HS-27A (cell line): ENCODE measurements at regions not wholly inside any gene's neighbourhood (a gene's known extent, or its start where the extent isn't known, plus 50 kb on each side); places are given as distances from the start of the nearest gene placed in this dataset.

Experiments
- DNase-seq: peaks from one replicate; pipeline ENCODE4 v3.0.0-alpha.2; 2012; ENCODE audit warnings: low read depth, missing footprints

- no peak for DNase-seq
Measured at GRCh38 chr13:50685956-50686355, 157.5 kb downstream of the DLEU7 start.

- no peak for DNase-seq
Measured at GRCh38 chr13:50686551-50686950, 156.9 kb downstream of the DLEU7 start.

- no peak for DNase-seq
Measured at GRCh38 chr13:50687545-50687944, 155.9 kb downstream of the DLEU7 start.

GRCh38 chr13:50690006-50690405 lies 153.5 kb downstream of the DLEU7 start:
- DNase-seq: no peak

GRCh38 chr13:50691176-50691680 lies 152.3 kb downstream of the DLEU7 start:
- no peak for DNase-seq

- DNase-seq: no peak
Measured at GRCh38 chr13:50691681-50692263, 151.7 kb downstream of the DLEU7 start.

- DNase-seq: no peak
Measured at GRCh38 chr13:50692396-50692915, 151.0 kb downstream of the DLEU7 start.

GRCh38 chr13:50693727-50694126 lies 149.8 kb downstream of the DLEU7 start:
- no peak for DNase-seq

- no peak for DNase-seq
Measured at GRCh38 chr13:50697746-50698539, 145.5 kb downstream of the DLEU7 start.

GRCh38 chr13:50699874-50700663 lies 143.4 kb downstream of the DLEU7 start:
- no peak for DNase-seq

GRCh38 chr13:50700664-50701305 lies 142.7 kb downstream of the DLEU7 start:
- no peak for DNase-seq

GRCh38 chr13:50701469-50701868 lies 142.0 kb downstream of the DLEU7 start:
- no peak for DNase-seq

- no peak for DNase-seq
Measured at GRCh38 chr13:50706505-50706904, 137.0 kb downstream of the DLEU7 start.

GRCh38 chr13:50707628-50708027 lies 135.9 kb downstream of the DLEU7 start:
- DNase-seq: no peak

- no peak for DNase-seq
Measured at GRCh38 chr13:50708461-50708860, 135.0 kb downstream of the DLEU7 start.

GRCh38 chr13:50709058-50709457 lies 134.4 kb downstream of the DLEU7 start:
- no peak for DNase-seq

- no peak for DNase-seq
Measured at GRCh38 chr13:50711131-50711815, 132.2 kb downstream of the DLEU7 start.

- no peak for DNase-seq
Measured at GRCh38 chr13:50711996-50712395, 131.5 kb downstream of the DLEU7 start.

- no peak for DNase-seq
Measured at GRCh38 chr13:50712456-50712855, 131.0 kb downstream of the DLEU7 start.

GRCh38 chr13:50712881-50713280 lies 130.6 kb downstream of the DLEU7 start:
- DNase-seq: no peak

- DNase-seq: no peak
Measured at GRCh38 chr13:50713523-50714248, 129.8 kb downstream of the DLEU7 start.
